HL-60 (cell line): ENCODE measurements at regions not wholly inside any gene's neighbourhood (a gene's known extent, or its start where the extent isn't known, plus 50 kb on each side); places are given as distances from the start of the nearest gene placed in this dataset.

Experiments
- DNase-seq, 2 experiments: peaks; one replicate each; pipeline ENCODE4 v3.0.0-alpha.2; 2010 to 2020; ENCODE audit warnings: low read depth in 1 of 2, low spot score in 1 of 2
- H3K27ac ChIP-seq: fragments of 250-450 bp; sonication (Bioruptor Pico); replicated peaks from 2 replicates; pipeline ENCODE4 v1.5.1; 2020; ENCODE audit warnings: mild to moderate bottlenecking, moderate library complexity
- H3K27me3 ChIP-seq: fragments of 250-450 bp; sonication (Bioruptor Pico); 2 replicates; pipeline ENCODE4 v1.5.1; 2021; ENCODE audit warnings: mild to moderate bottlenecking, moderate library complexity; ENCODE audit not compliant: insufficient read depth, poor library complexity, severe bottlenecking
- H3K4me3 ChIP-seq: replicated peaks from 2 replicates; pipeline ENCODE4 v1.5.1; 2011; ENCODE audit warnings: mild to moderate bottlenecking, control low read depth, low read length; ENCODE audit not compliant: insufficient read depth
- GABPA ChIP-seq: IDR thresholded peaks from 2 replicates; pipeline ENCODE4 v1.6.1; 2012; ENCODE audit warnings: low read depth
- POLR2AphosphoS5 ChIP-seq: IDR thresholded peaks from 2 replicates; pipeline ENCODE4 v1.6.1; 2012; ENCODE audit warnings: low read depth
- REST ChIP-seq: IDR thresholded peaks from 2 replicates; pipeline ENCODE4 v1.6.1; 2012; ENCODE audit warnings: low read depth; ENCODE audit not compliant: insufficient replicate concordance
- SPI1 ChIP-seq: IDR thresholded peaks from 2 replicates; pipeline ENCODE4 v1.6.1; 2012; ENCODE audit warnings: low read depth, mild to moderate bottlenecking, borderline replicate concordance
- TF ChIP-seq, protein P1 (sequence below): IDR thresholded peaks from one replicate; pipeline ENCODE4 v1.5.1; 2011; ENCODE audit warnings: low read length, control low read depth, inconsistent platforms; ENCODE audit not compliant: insufficient read depth

- TF ChIP-seq POLR2AphosphoS5: no peak
- TF ChIP-seq GABPA: no peak
- TF ChIP-seq SPI1: no peak
- TF ChIP-seq, protein P1, sequence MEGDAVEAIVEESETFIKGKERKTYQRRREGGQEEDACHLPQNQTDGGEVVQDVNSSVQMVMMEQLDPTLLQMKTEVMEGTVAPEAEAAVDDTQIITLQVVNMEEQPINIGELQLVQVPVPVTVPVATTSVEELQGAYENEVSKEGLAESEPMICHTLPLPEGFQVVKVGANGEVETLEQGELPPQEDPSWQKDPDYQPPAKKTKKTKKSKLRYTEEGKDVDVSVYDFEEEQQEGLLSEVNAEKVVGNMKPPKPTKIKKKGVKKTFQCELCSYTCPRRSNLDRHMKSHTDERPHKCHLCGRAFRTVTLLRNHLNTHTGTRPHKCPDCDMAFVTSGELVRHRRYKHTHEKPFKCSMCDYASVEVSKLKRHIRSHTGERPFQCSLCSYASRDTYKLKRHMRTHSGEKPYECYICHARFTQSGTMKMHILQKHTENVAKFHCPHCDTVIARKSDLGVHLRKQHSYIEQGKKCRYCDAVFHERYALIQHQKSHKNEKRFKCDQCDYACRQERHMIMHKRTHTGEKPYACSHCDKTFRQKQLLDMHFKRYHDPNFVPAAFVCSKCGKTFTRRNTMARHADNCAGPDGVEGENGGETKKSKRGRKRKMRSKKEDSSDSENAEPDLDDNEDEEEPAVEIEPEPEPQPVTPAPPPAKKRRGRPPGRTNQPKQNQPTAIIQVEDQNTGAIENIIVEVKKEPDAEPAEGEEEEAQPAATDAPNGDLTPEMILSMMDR: no peak
- TF ChIP-seq REST: no peak
- DNase-seq: no peak
- no peak overlapping the region for H3K27ac ChIP-seq
- no peaks in the 10 kb centered on the region for H3K27me3 ChIP-seq
- H3K4me3 ChIP-seq: no peak overlapping the region
These were observed 256.1 kb upstream of the ITM2A start for GRCh38 chrX:79623098-79623762.

DNA sequence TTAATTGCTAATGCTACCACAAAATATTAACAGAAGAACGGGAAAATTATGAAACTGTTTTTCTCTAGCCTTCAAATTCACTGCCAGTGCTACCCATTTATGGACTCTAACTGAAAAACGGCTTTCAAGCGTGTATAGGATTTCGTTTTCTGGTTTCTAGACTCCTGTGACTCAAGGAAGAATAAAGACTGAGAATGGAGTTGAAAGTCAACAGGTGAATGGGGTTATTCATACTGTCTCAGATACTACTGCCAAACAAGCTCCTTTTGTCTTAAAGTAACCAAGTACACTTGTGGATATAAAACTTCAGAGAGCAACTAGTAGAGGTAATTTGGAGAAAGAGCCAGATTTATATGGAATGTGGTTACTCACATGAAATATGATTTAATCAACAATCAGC, 251.1 kb upstream of the ITM2A start:
- DNase-seq: no peak
- no peaks in the 10 kb centered on the region for H3K27me3 ChIP-seq
- no peak overlapping the region for H3K4me3 ChIP-seq
- no peak overlapping the region for H3K27ac ChIP-seq
- TF ChIP-seq SPI1 (no peak), REST (no peak), GABPA (no peak), POLR2AphosphoS5 (no peak)
- TF ChIP-seq, protein P1: no peak

- DNase-seq: no peak
- H3K4me3 ChIP-seq: no peak overlapping the region
- H3K27me3 ChIP-seq: no peaks in the 10 kb centered on the region
- no peak overlapping the region for H3K27ac ChIP-seq
- TF ChIP-seq POLR2AphosphoS5 (no peak), SPI1 (no peak), REST (no peak), GABPA (no peak)
- TF ChIP-seq, protein P1: no peak
These were observed 237.2 kb upstream of the ITM2A start for GRCh38 chrX:79604364-79604763.
